IMR-90 (cell line): ENCODE measurements at regions not wholly inside any gene's neighbourhood (a gene's known extent, or its start where the extent isn't known, plus 50 kb on each side); places are given as distances from the start of the nearest gene placed in this dataset.

Experiments used
- ATAC-seq: fragments of 200-7000 bp; cut with Tn5 transposase; 2 replicates; pipeline ENCODE4 v1.9.1; 2020; ENCODE audit warnings: low read depth, mild to moderate bottlenecking, moderate library complexity
- BruUV-seq: library from RNA; stranded (reverse); fragments of 400-500 nt; replicated peaks from 2 replicates; lab custom pipeline; 2021; lab: Mats Ljungman, UMichigan
- CTCF ChIA-PET: fragments of 300-600 bp; formaldehyde crosslinking; extraction: SDS; loops from one replicate; lab custom pipeline; 2021; ENCODE audit warnings: antibody characterized with exemption; lab: Yijun Ruan, JAX
- POLR2A ChIA-PET: fragments of 300-600 bp; sonication (Branson Sonifier 250); formaldehyde crosslinking; loops from one replicate; lab custom pipeline; 2022; ENCODE audit warnings: antibody characterized with exemption; ENCODE audit not compliant: unreplicated experiment; lab: Charles Lee
- DNase-seq: peaks from one replicate; pipeline ENCODE4 v3.0.0; 2013
- H2AFZ ChIP-seq: replicated peaks from 2 replicates; pipeline ENCODE3; 2013; ENCODE audit warnings: low read length, mild to moderate bottlenecking; ENCODE audit not compliant: poor library complexity
- H2AK5ac ChIP-seq: 2 replicates; pipeline ENCODE4 v1.6.1; 2013; ENCODE audit warnings: low read depth, low read length, inconsistent platforms
- H2AK9ac ChIP-seq: replicated peaks from 2 replicates; pipeline ENCODE3; 2013; ENCODE audit warnings: mild to moderate bottlenecking, low read depth, low read length, moderate library complexity; ENCODE audit not compliant: poor library complexity
- H2BK120ac ChIP-seq: 2 replicates; pipeline ENCODE4 v1.6.1; 2013; ENCODE audit warnings: low read depth, low read length, inconsistent platforms
- H2BK15ac ChIP-seq: 3 replicates; pipeline ENCODE4 v1.6.1; 2013; ENCODE audit warnings: low read depth, low read length, inconsistent platforms
- H2BK20ac ChIP-seq: 2 replicates; pipeline ENCODE4 v1.6.1; 2013; ENCODE audit warnings: low read depth, mild to moderate bottlenecking, inconsistent platforms, low read length, moderate library complexity
- H2BK5ac ChIP-seq: 2 replicates; pipeline ENCODE4 v1.6.1; 2013; ENCODE audit warnings: mild to moderate bottlenecking, low read depth, low read length, inconsistent platforms; ENCODE audit not compliant: poor library complexity, severe bottlenecking
- H3K14ac ChIP-seq: replicated peaks from 2 replicates; pipeline ENCODE4 v1.6.1; 2013; ENCODE audit warnings: low read depth, low read length, inconsistent platforms
- H3K18ac ChIP-seq: 2 replicates; pipeline ENCODE4 v1.6.1; 2013; ENCODE audit warnings: low read depth, low read length, control low read depth
- H3K23ac ChIP-seq: 2 replicates; pipeline ENCODE4 v1.6.1; 2013; ENCODE audit warnings: low read depth, low read length, inconsistent platforms
- H3K27ac ChIP-seq: 2 replicates; pipeline ENCODE4 v1.5.1; 2013; ENCODE audit warnings: mild to moderate bottlenecking, control low read depth, low read length; ENCODE audit not compliant: insufficient read depth
- H3K27me3 ChIP-seq: 2 replicates; pipeline ENCODE4 v1.6.1; 2013; ENCODE audit warnings: low read length; ENCODE audit not compliant: control insufficient read depth, insufficient read depth
- H3K36me3 ChIP-seq: 2 replicates; pipeline ENCODE4 v1.6.1; 2013; ENCODE audit warnings: low read length, mixed read lengths; ENCODE audit not compliant: control insufficient read depth, insufficient read depth
- H3K4ac ChIP-seq: 2 replicates; pipeline ENCODE4 v1.6.1; 2013; ENCODE audit warnings: low read depth, low read length, inconsistent platforms
- H3K4me1 ChIP-seq: 2 replicates; pipeline ENCODE4 v1.6.1; 2013; ENCODE audit warnings: low read length, mixed read lengths; ENCODE audit not compliant: control insufficient read depth, insufficient read depth
- H3K4me2 ChIP-seq: 2 replicates; pipeline ENCODE4 v1.6.1; 2013; ENCODE audit warnings: low read depth, mild to moderate bottlenecking, control low read depth, low read length, moderate library complexity
- H3K4me3 ChIP-seq: 2 replicates; pipeline ENCODE4 v1.5.1; 2013; ENCODE audit warnings: low read depth, mild to moderate bottlenecking, control low read depth, low read length, moderate library complexity; ENCODE audit not compliant: insufficient read depth
- H3K56ac ChIP-seq: 2 replicates; pipeline ENCODE4 v1.6.1; 2013; ENCODE audit warnings: low read length, inconsistent platforms; ENCODE audit not compliant: insufficient read depth; ENCODE audit errors: extremely low read depth
- H3K79me1 ChIP-seq, 2 experiments: 2 replicates each; pipeline ENCODE4 v1.6.1; 2013; ENCODE audit warnings: low read length in 2 of 2, inconsistent platforms in 1 of 2, low read depth in 1 of 2
- H3K9ac ChIP-seq: 2 replicates; pipeline ENCODE4 v1.6.1; 2013; ENCODE audit warnings: low read depth, low read length, control low read depth
- H3K9me1 ChIP-seq: 2 replicates; pipeline ENCODE4 v1.6.1; 2013; ENCODE audit warnings: low read length, inconsistent platforms; ENCODE audit not compliant: insufficient read depth
- H3K9me3 ChIP-seq: 2 replicates; pipeline ENCODE4 v1.6.1; 2013; ENCODE audit warnings: low read length; ENCODE audit not compliant: control insufficient read depth, insufficient read depth
- H4K20me1 ChIP-seq: 2 replicates; pipeline ENCODE4 v1.6.1; 2013; ENCODE audit warnings: low read length, inconsistent platforms; ENCODE audit not compliant: insufficient read depth
- H4K5ac ChIP-seq: 2 replicates; pipeline ENCODE4 v1.6.1; 2013; ENCODE audit warnings: mild to moderate bottlenecking, low read depth, low read length, control low read depth
- H4K8ac ChIP-seq, 2 experiments: 2 replicates each; pipeline ENCODE4 v1.6.1; 2013; ENCODE audit warnings: low read depth in 2 of 2, low read length in 2 of 2, control low read depth in 1 of 2, inconsistent platforms in 1 of 2
- H4K91ac ChIP-seq: 2 replicates; pipeline ENCODE4 v1.6.1; 2013; ENCODE audit warnings: low read depth, low read length, inconsistent platforms; ENCODE audit not compliant: insufficient read depth
- CEBPB ChIP-seq: IDR thresholded peaks from 2 replicates; pipeline ENCODE4 v1.6.1; 2012; ENCODE audit warnings: low read depth, low read length, improper control_type of control experiment
- FOS ChIP-seq: fragments of 150-350 bp; IDR thresholded peaks from 2 replicates; pipeline ENCODE4 v1.6.1; 2016; ENCODE audit warnings: low read depth, low read length
- MAZ ChIP-seq: IDR thresholded peaks from 2 replicates; pipeline ENCODE4 v1.6.1; 2012; ENCODE audit warnings: low read depth, mild to moderate bottlenecking, low read length, improper control_type of control experiment, moderate library complexity, borderline replicate concordance
- MXI1 ChIP-seq: IDR thresholded peaks from 2 replicates; pipeline ENCODE4 v1.6.1; 2012; ENCODE audit warnings: low read depth, mild to moderate bottlenecking, low read length, moderate library complexity, borderline replicate concordance
- NFE2L2 ChIP-seq: fragments of 150-350 bp; IDR thresholded peaks from 2 replicates; pipeline ENCODE4 v1.6.1; 2016; ENCODE audit warnings: low read depth, mild to moderate bottlenecking, low read length
- POLR2A ChIP-seq: IDR thresholded peaks from 2 replicates; pipeline ENCODE4 v1.6.1; 2012; ENCODE audit warnings: mild to moderate bottlenecking, low read depth, low read length
- RFX5 ChIP-seq: IDR thresholded peaks from 2 replicates; pipeline ENCODE4 v1.8.0; 2012; ENCODE audit warnings: low read depth, mild to moderate bottlenecking, low read length, moderate library complexity
- SMC3 ChIP-seq: fragments of 150-350 bp; IDR thresholded peaks from 2 replicates; pipeline ENCODE4 v1.6.1; 2016; ENCODE audit warnings: low read depth, mild to moderate bottlenecking, antibody characterized with exemption, low read length, moderate library complexity
- WGBS, 2 experiments: methylation state at CpG; one replicate each; pipeline versions ENCODE4 v1.1.5 to v1.1.7; 2013; ENCODE audit warnings: missing lambda C conversion rate in 2 of 2; ENCODE audit not compliant: insufficient read length in 1 of 2; ENCODE audit errors: extremely low coverage in 2 of 2; 5-methylcytosine and 5-hydroxymethylcytosine counted together
- dilution Hi-C: fragments of 300-500 bp; cut with HindIII; formaldehyde crosslinking; loops from one replicate; pipeline ENCODE4 v1.14.3; 2018; ENCODE audit warnings: low sequenced_read_pairs; ENCODE audit not compliant: unreplicated experiment
- in situ Hi-C: fragments of 300-500 bp; cut with MboI; formaldehyde crosslinking; loops from 3 replicates; pipeline ENCODE4 v1.14.3; 2019; ENCODE audit warnings: low sequenced_read_pairs, inconsistent platforms, mixed read lengths
- intact Hi-C: fragments of 100-400 bp; cut with micrococcal nuclease; formaldehyde crosslinking; loops from 2 replicates; pipeline ENCODE4 v1.10.0; 2022

GRCh38 chr1:192936313-192937018 is 122.7 kb downstream of the UCHL5 start:
- BruUV-seq = no TSS peak
- CTCF ChIA-PET = no interaction called here
- ATAC-seq = no peak

More at GRCh38 chr1:192936313-192937018, 122.7 kb downstream of the UCHL5 start:
- H3K4me2 ChIP-seq = no peak overlapping the region
- no peaks in the 10 kb centered on the region for H3K9me1 ChIP-seq
- TF ChIP-seq FOS (no peak), MXI1 (no peak), POLR2A (no peak), NFE2L2 (no peak), SMC3 (no peak), CEBPB (no peak), MAZ (no peak), RFX5 (no peak)
- H3K4ac ChIP-seq = no peak overlapping the region
- no peak overlapping the region for H2BK120ac ChIP-seq
- no peak overlapping the region for H2AK5ac ChIP-seq
- H3K36me3 ChIP-seq = no peaks in the 10 kb centered on the region
- POLR2A ChIA-PET = no interaction called here
- no peak overlapping the region for H2BK20ac ChIP-seq
- no peak overlapping the region for H2AFZ ChIP-seq
- H2BK5ac ChIP-seq = no peak overlapping the region
- intact Hi-C loops (no loop called here), in situ Hi-C loops (no loop called here), dilution Hi-C loops (no loop called here)
- H3K9me3 ChIP-seq = no peaks in the 10 kb centered on the region
- no peak overlapping the region for H2BK15ac ChIP-seq
- H3K27me3 ChIP-seq = no peaks in the 10 kb centered on the region; the same call in 1 of the 2 replicates
- no peak overlapping the region for H3K18ac ChIP-seq
- H3K4me1 ChIP-seq = no peaks in the 10 kb centered on the region
- no peak for DNase-seq
- no peak overlapping the region for H4K5ac ChIP-seq
- no peak overlapping the region for H2AK9ac ChIP-seq
- no CpG with 5 or more reads among the region's 1 CpG for WGBS, 2 experiments
- no peak overlapping the region for H3K27ac ChIP-seq
- H4K20me1 ChIP-seq = no peaks in the 10 kb centered on the region
- no peak overlapping the region for H4K8ac ChIP-seq
- no peak overlapping the region for H3K9ac ChIP-seq
- H3K4me3 ChIP-seq = no peak overlapping the region
- H4K91ac ChIP-seq = no peak overlapping the region
- H3K14ac ChIP-seq = no peak overlapping the region
- H3K79me1 ChIP-seq = no peaks in the 10 kb centered on the region
- no peak overlapping the region for H3K56ac ChIP-seq
- H3K23ac ChIP-seq = no peak overlapping the region
